Stimulated activated CD8-positive, alpha-beta memory T cell treated with anti-CD3 and anti-CD28 coated beads, Interleukin-4, amount 100 ng/mL, for 48 hours (primary cell): ENCODE measurements at regions not wholly inside any gene's neighbourhood (a gene's known extent, or its start where the extent isn't known, plus 50 kb on each side); places are given as distances from the start of the nearest gene placed in this dataset.
"Not testable (repeated sequence)": the region's sequence is repeated elsewhere in the genome, so short reads cannot be mapped to it uniquely, and the experiment has no call there.

Experiments used
- DNase-seq: peaks from one replicate; pipeline ENCODE4 v3.0.0-alpha.2; 2020

GRCh38 chr4:13990596-13991589 lies 363.4 kb upstream of the BOD1L1 start:
- no peak for DNase-seq

DNA sequence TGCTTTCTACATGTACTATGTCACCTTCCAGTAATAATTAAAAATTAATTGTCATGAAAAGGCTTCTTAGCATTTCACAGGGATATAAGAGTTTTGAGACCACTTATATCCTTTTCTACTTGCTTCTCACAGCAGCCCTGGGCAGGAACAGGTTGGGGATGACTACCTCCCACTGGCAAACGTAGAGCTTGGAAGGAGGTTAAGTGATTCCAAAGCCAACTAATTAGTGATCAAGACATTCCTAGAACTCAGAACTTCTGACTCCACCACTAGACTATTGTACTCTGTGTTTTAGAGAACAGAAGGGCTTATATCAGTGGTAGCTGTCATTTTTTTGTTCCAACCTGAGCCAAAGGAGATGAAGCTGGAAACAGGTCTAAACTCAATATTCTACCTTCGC lies 364.5 kb upstream of the BOD1L1 start:
- no peak for DNase-seq

- no peak for DNase-seq
Measured at GRCh38 chr4:13992975-13993520, 365.5 kb upstream of the BOD1L1 start.

GRCh38 chr4:13994016-13994415 lies 366.5 kb upstream of the BOD1L1 start:
- DNase-seq = no peak

- DNase-seq = no peak
Measured at GRCh38 chr4:13998850-13999445, 371.4 kb upstream of the BOD1L1 start.

DNA sequence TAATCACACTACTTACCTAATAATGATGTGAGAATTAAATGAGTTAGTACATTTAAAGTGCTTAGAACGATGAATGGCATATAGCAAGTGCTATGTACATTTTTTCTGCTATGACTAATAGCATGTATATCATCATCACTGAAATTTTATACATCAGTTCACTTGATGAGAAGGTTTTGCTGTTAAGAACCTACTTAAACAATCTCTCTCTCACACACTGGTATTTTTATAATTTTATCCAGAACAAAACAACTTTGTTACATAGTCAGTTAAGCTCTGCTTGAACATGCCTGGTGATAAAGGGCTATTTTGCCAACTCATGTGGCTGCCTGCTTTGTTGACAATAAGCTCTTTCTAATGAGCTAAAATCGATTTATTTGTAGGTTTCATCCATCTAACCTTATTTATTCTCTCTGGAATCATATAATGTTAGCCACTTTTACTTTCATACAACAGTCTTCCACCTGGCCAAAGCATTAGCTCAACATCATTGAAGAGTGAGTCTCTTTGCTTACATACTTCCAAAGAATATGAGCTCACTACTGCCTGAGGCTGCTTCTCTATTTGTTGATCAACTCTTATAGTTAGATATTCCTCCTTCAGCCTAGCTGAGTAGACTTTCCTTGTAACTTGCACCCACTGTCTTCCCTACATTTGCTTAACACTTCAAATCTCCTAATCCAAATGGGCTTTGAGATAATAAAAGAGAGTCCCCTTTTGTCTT lies 372.7 kb upstream of the BOD1L1 start:
- DNase-seq = no peak

DNA sequence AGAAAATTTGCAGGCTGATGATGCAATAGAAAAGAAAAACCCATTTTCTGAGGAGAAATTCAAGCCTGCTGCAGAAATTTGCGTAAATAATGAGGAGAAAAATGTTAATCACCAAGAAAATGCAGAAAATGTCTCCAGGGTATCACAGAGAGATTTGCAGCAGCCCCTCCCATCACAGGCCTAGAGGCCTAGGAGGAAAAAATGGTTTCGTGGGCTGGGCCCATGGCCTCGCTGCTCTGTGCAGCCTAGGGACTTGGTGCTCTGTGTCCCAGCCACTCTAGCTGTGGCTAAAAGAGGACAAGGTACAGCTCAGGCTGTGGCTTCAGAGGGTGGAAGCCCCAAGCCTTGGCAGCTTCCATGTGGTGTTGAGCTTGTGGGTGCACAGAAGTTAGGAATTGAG lies 374.8 kb upstream of the BOD1L1 start:
- not testable (repeated sequence) for DNase-seq

DNA sequence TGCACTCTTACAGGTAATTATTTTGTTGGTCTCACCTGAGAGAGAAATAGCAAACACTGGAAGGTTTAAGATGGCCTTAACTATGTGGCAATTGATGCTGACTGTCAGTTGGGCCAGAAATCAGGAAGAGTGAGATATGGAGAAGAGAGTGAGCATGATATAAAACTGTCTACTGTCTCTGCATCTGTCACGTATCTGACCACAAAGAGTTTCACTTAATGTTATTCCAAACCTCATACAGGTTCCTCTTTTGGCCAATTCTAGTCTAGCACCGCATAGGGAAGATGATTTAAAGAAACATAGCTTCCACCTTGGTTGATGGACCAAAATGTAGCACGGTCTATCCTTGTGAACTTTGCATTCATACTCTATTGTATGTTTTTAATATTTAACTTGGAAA lies 381.0 kb upstream of the BOD1L1 start:
- DNase-seq = no peak

DNA sequence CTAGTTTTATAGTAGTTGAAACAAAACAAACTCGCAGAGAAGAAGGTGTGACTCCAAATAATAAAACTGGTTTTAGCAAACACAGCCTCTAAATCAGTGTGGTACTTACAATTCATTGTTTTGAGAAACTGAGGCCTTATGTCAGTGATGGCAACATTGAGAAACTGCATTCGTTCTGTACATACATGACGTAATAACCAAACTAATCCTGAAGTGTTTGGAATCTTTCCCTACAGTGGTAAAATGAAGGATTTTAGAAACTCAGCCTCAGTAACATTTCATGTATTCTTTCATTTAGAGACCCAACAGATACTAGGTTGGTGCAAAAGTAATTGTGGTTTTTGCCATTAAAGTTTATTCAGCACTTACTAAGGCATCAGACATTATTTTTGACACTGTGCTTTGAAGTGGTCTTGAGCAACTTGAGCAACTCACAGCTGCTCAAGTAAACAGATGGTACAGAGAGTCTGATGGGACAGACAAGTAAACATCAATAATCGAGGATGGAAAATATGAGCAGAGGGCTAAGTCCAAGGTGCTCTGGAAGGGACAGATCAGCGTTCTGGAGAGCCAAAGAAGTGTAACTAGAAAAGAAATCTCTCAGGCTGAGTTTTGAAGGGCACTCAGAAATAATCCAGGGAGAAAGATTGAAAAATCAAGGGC lies 390.8 kb upstream of the BOD1L1 start:
- no peak for DNase-seq

GRCh38 chr4:14022456-14022855 lies 394.9 kb upstream of the BOD1L1 start:
- no peak for DNase-seq

GRCh38 chr4:14023036-14023435 lies 395.5 kb upstream of the BOD1L1 start:
- no peak for DNase-seq

GRCh38 chr4:14023896-14024295 lies 396.4 kb upstream of the BOD1L1 start:
- DNase-seq = no peak

DNA sequence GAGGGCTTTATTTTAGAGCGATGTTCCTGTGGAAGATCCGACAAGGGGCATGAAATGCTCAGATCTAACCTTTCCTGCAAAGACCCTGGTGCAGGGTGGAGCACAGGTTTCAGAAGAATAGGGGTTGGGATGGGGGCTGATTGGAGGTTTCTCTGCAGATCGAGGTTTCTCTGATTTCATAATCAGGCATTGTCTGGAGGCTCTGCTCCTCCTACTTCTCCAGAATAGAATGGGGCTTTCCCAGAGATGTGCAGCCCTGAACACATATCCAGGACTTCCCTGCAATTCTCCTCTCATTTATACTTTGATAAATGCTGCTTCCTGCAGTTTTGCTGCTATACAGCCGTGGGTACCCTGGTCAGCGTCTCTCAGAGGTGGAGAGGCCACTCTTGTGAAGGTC lies 397.6 kb upstream of the BOD1L1 start:
- no peak for DNase-seq

- no peak for DNase-seq
Measured at GRCh38 chr4:14025891-14026290, 398.4 kb upstream of the BOD1L1 start.

DNA sequence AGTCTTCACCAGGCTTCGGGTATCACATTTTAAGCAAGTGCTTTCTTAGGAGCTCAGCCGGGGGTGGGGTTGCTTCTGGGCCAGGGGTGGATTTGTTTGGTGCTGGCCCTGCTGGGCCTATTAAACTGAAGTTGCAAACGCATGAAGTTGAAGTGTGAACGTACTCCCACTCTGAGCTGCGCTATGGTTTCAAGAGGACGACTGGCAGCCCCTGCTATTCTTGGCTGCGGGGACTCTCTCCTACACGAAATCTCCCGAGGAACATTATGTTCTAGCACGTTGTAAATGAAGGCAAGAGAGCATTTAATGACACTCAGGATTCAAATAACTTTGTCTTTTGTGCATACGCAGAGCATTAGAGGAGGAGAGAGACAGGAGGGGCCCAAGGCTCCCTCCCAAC lies 401.3 kb upstream of the BOD1L1 start:
- no peak for DNase-seq

- DNase-seq = no peak
Measured at GRCh38 chr4:14035076-14035475, 407.6 kb upstream of the BOD1L1 start.

- no peak for DNase-seq
Measured at GRCh38 chr4:14043203-14043602, 415.7 kb upstream of the BOD1L1 start.

DNA sequence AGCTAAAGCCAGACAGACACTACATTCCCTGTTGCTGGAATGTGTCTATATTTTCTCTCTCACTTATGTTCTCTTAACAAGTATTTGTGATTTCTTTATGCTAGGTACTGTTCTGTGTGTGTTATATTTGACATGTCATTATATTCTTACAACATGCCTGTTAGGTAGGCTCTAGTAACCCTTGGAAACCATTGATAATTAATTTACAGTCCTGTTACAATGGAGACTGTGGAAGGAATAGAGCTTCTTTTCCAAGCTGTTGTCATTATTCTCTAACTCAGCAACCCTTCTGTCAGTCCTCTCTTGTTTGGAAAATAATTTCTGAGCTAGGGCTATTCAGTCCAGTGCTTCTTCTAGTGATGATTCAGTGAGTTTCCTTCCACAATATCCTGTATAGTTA lies 419.1 kb upstream of the BOD1L1 start:
- DNase-seq = no peak

GRCh38 chr4:14047840-14048239 lies 420.3 kb upstream of the BOD1L1 start:
- no peak for DNase-seq

- no peak for DNase-seq
Measured at GRCh38 chr4:14049946-14050345, 422.4 kb upstream of the BOD1L1 start.

- DNase-seq = no peak
Measured at GRCh38 chr4:14053291-14053690, 425.8 kb upstream of the BOD1L1 start.

DNA sequence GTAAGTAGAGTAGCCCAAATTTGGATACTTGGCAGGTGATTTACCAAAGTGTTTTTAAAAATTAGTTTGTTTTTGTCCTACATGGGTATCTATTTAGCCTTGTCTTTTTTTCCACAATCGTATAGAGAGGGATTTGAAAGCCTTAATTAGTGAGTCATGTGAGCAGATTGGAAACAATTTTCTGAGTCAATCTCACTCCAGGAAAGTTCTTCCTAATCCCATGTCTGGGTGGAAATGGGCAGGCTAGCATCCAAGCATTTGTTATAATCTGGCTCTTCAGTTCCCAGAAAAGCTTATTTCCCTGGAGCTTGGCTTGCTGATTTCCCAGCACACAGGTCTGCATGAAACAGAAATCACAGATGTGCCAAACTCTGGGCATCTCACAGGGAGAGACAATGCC lies 426.9 kb upstream of the BOD1L1 start:
- DNase-seq = no peak

DNA sequence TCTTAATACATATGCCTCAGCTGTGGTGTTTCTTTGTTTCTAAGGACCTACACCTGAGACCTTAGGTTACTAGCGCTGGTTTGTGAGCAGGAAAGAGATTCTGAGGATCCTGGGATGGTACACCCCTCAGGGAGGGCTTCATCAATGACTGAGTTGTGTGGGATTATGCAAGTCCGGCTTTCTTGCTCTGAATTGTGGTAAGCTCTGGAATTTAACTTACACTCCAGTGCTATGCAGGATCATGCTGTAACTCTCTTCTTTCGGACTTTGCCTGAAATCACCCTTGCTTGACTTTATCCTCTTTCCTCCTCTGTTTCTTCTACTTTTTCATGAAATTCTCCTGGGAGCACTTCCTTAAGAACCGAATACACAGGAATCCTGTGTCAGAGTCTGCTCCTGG lies 431.5 kb upstream of the BOD1L1 start:
- no peak for DNase-seq
